ENCODE measurements at regions not wholly inside any gene's neighbourhood (a gene's known extent, or its start where the extent isn't known, plus 50 kb on each side); places are given as distances from the start of the nearest gene placed in this dataset.

GRCh38 chr11:79953629-79954028, 512.8 kb upstream of the TENM4 start:
- no peaks in the 10 kb centered on the region for H3K4me1 Mint-ChIP-seq
- no peaks in the 10 kb centered on the region for H3K27me3 Mint-ChIP-seq

GRCh38 chr11:79950741-79951140, 509.9 kb upstream of the TENM4 start:
- no peaks in the 10 kb centered on the region for H3K27me3 Mint-ChIP-seq
- H3K4me3 Mint-ChIP-seq, result no peak overlapping the region
- H3K27ac Mint-ChIP-seq, result no peak overlapping the region
- H3K4me1 Mint-ChIP-seq, result no peaks in the 10 kb centered on the region
- ATAC-seq (replicated peaks) (no peak), DNase-seq (no peak)
- H3K36me3 Mint-ChIP-seq, result no peaks in the 10 kb centered on the region
- H3K9me3 Mint-ChIP-seq, result no peaks in the 10 kb centered on the region

More at GRCh38 chr11:79953629-79954028, 512.8 kb upstream of the TENM4 start:
- H3K9me3 Mint-ChIP-seq, result peaks cover 6 to 7% of the 10 kb centered on the region in 2 donors
- ATAC-seq (replicated peaks) (no peak), DNase-seq (no peak)
- H3K27ac Mint-ChIP-seq, result no peak overlapping the region
- H3K4me3 Mint-ChIP-seq, result no peak overlapping the region
- no peaks in the 10 kb centered on the region for H3K36me3 Mint-ChIP-seq

- H3K4me3 Mint-ChIP-seq, result no peak overlapping the region
- no peaks in the 10 kb centered on the region for H3K36me3 Mint-ChIP-seq
- H3K27me3 Mint-ChIP-seq, result no peaks in the 10 kb centered on the region
- no peaks in the 10 kb centered on the region for H3K4me1 Mint-ChIP-seq
- DNase-seq (no peak), ATAC-seq (replicated peaks) (no peak)
- no peaks in the 10 kb centered on the region for H3K9me3 Mint-ChIP-seq
- H3K27ac Mint-ChIP-seq, result no peak overlapping the region
Measured at GRCh38 chr11:79950172-79950571, 509.3 kb upstream of the TENM4 start.

GRCh38 chr11:79949574-79949973, 508.7 kb upstream of the TENM4 start:
- no peak for ATAC-seq (replicated peaks)
- Mint-ChIP-seq H3K27ac (no peak overlapping the region), H3K9me3 (no peaks in the 10 kb centered on the region), H3K36me3 (no peaks in the 10 kb centered on the region), H3K27me3 (no peaks in the 10 kb centered on the region), H3K4me1 (no peaks in the 10 kb centered on the region), H3K4me3 (no peak overlapping the region)
- DNase-seq, result no peak

- no peaks in the 10 kb centered on the region for H3K4me1 Mint-ChIP-seq
- no peak overlapping the region for H3K4me3 Mint-ChIP-seq
- no peak for DNase-seq
- H3K36me3 Mint-ChIP-seq, result no peaks in the 10 kb centered on the region
- no peak for ATAC-seq (replicated peaks)
- no peaks in the 10 kb centered on the region for H3K27me3 Mint-ChIP-seq
- no peak overlapping the region for H3K27ac Mint-ChIP-seq
- H3K9me3 Mint-ChIP-seq, result peaks cover 0 to 2% of the 10 kb centered on the region in 2 donors
Measured at GRCh38 chr11:79942646-79943045, 501.8 kb upstream of the TENM4 start.

GRCh38 chr11:79942090-79942489, 501.3 kb upstream of the TENM4 start:
- H3K4me1 Mint-ChIP-seq, result no peaks in the 10 kb centered on the region
- no peaks in the 10 kb centered on the region for H3K36me3 Mint-ChIP-seq
- DNase-seq (no peak), ATAC-seq (replicated peaks) (no peak)
- no peak overlapping the region for H3K4me3 Mint-ChIP-seq
- peaks cover 0 to 2% of the 10 kb centered on the region in 2 donors for H3K9me3 Mint-ChIP-seq
- H3K27me3 Mint-ChIP-seq, result no peaks in the 10 kb centered on the region
- no peak overlapping the region for H3K27ac Mint-ChIP-seq

GRCh38 chr11:79940974-79941735, 500.3 kb upstream of the TENM4 start:
- Mint-ChIP-seq H3K4me1 (no peaks in the 10 kb centered on the region), H3K27me3 (no peaks in the 10 kb centered on the region), H3K36me3 (no peaks in the 10 kb centered on the region), H3K4me3 (no peak overlapping the region), H3K9me3 (peaks cover 0 to 2% of the 10 kb centered on the region in 2 donors), H3K27ac (no peak overlapping the region)
- ATAC-seq (replicated peaks) (no peak), DNase-seq (no peak)

- ATAC-seq (replicated peaks) (no peak), DNase-seq (no peak)
- H3K9me3 Mint-ChIP-seq, result peaks cover 0 to 2% of the 10 kb centered on the region in 2 donors
- H3K4me3 Mint-ChIP-seq, result no peak overlapping the region
- H3K27ac Mint-ChIP-seq, result no peak overlapping the region
- no peaks in the 10 kb centered on the region for H3K36me3 Mint-ChIP-seq
- no peaks in the 10 kb centered on the region for H3K4me1 Mint-ChIP-seq
- H3K27me3 Mint-ChIP-seq, result no peaks in the 10 kb centered on the region
Measured at GRCh38 chr11:79940165-79940564, 499.3 kb upstream of the TENM4 start.

GRCh38 chr11:79939111-79939510, 498.3 kb upstream of the TENM4 start:
- no peaks in the 10 kb centered on the region for H3K27me3 Mint-ChIP-seq
- H3K36me3 Mint-ChIP-seq, result no peaks in the 10 kb centered on the region
- peaks cover 0 to 2% of the 10 kb centered on the region in 2 donors for H3K9me3 Mint-ChIP-seq
- H3K4me3 Mint-ChIP-seq, result no peak overlapping the region
- no peak overlapping the region for H3K27ac Mint-ChIP-seq
- DNase-seq (no peak), ATAC-seq (replicated peaks) (no peak)
- no peaks in the 10 kb centered on the region for H3K4me1 Mint-ChIP-seq

- no peak overlapping the region for H3K27ac Mint-ChIP-seq
- no peaks in the 10 kb centered on the region for H3K36me3 Mint-ChIP-seq
- peaks cover 0 to 2% of the 10 kb centered on the region in 2 donors for H3K9me3 Mint-ChIP-seq
- H3K4me3 Mint-ChIP-seq, result no peak overlapping the region
- ATAC-seq (replicated peaks) (no peak), DNase-seq (no peak)
- no peaks in the 10 kb centered on the region for H3K4me1 Mint-ChIP-seq
- no peaks in the 10 kb centered on the region for H3K27me3 Mint-ChIP-seq
Measured at GRCh38 chr11:79937676-79938334, 497.0 kb upstream of the TENM4 start.

- DNase-seq (no peak), ATAC-seq (replicated peaks) (no peak)
- Mint-ChIP-seq H3K36me3 (no peaks in the 10 kb centered on the region), H3K9me3 (peaks cover 3 to 5% of the 10 kb centered on the region in 2 donors), H3K4me1 (no peaks in the 10 kb centered on the region), H3K4me3 (no peak overlapping the region), H3K27me3 (no peaks in the 10 kb centered on the region), H3K27ac (no peak overlapping the region)
Measured at GRCh38 chr11:79932612-79933011, 491.8 kb upstream of the TENM4 start.

- Mint-ChIP-seq H3K4me3 (no peak overlapping the region), H3K27me3 (no peaks in the 10 kb centered on the region), H3K36me3 (no peaks in the 10 kb centered on the region), H3K9me3 (peaks cover 3 to 5% of the 10 kb centered on the region in 2 donors), H3K27ac (no peak overlapping the region), H3K4me1 (no peaks in the 10 kb centered on the region)
- ATAC-seq (replicated peaks), result no peak
- no peak for DNase-seq
Measured at GRCh38 chr11:79931692-79932091, 490.9 kb upstream of the TENM4 start.

- Mint-ChIP-seq H3K27me3 (no peaks in the 10 kb centered on the region), H3K27ac (no peak overlapping the region), H3K4me1 (no peaks in the 10 kb centered on the region), H3K9me3 (peaks cover 3 to 11% of the 10 kb centered on the region in 2 donors), H3K4me3 (no peak overlapping the region), H3K36me3 (no peaks in the 10 kb centered on the region)
- DNase-seq (no peak), ATAC-seq (replicated peaks) (no peak)
Measured at GRCh38 chr11:79926707-79927106, 485.9 kb upstream of the TENM4 start.

GRCh38 chr11:79925570-79925969, 484.7 kb upstream of the TENM4 start:
- DNase-seq, result no peak
- ATAC-seq (replicated peaks), result peak; percentile 45 to 55
- Mint-ChIP-seq H3K4me1 (no peaks in the 10 kb centered on the region), H3K4me3 (no peak overlapping the region), H3K27ac (no peak overlapping the region), H3K27me3 (no peaks in the 10 kb centered on the region), H3K9me3 (peaks cover 2 to 6% of the 10 kb centered on the region in 2 donors), H3K36me3 (no peaks in the 10 kb centered on the region)

GRCh38 chr11:79922641-79923040, 481.8 kb upstream of the TENM4 start:
- no peaks in the 10 kb centered on the region for H3K27me3 Mint-ChIP-seq

More at GRCh38 chr11:79922641-79923040, 481.8 kb upstream of the TENM4 start:
- ATAC-seq (replicated peaks), result no peak
- no peak overlapping the region for H3K4me3 Mint-ChIP-seq
- no peak overlapping the region for H3K27ac Mint-ChIP-seq
- no peaks in the 10 kb centered on the region for H3K4me1 Mint-ChIP-seq
- no peak for DNase-seq
- H3K9me3 Mint-ChIP-seq, result peaks cover 0 to 6% of the 10 kb centered on the region in 2 donors
- H3K36me3 Mint-ChIP-seq, result no peaks in the 10 kb centered on the region

Data from stimulated activated naive B cell treated with anti-CD40 and anti-IgM and Interleukin-4, amounts not matched to agents 10 μg/mL and 1 μg/mL and 100 μg/mL, for 72 hours (primary cell).